WTC11 (cell line): ENCODE measurements at regions not wholly inside any gene's neighbourhood (a gene's known extent, or its start where the extent isn't known, plus 50 kb on each side); places are given as distances from the start of the nearest gene placed in this dataset.

ENCODE experiments used
- ATAC-seq: fragments of 200-7000 bp; cut with Tn5 transposase; 2 replicates; pipeline ENCODE4 v1.10.0; 2021; ENCODE audit warnings: mild to moderate bottlenecking, moderate library complexity
- CTCF ChIA-PET: fragments of 300-600 bp; sonication (Branson Sonifier 250); formaldehyde crosslinking; loops from one replicate; lab custom pipeline; 2021; ENCODE audit warnings: antibody characterized with exemption; lab: Charles Lee
- POLR2A ChIA-PET: fragments of 350-600 bp; sonication (Branson Sonifier 250); formaldehyde crosslinking; loops from one replicate; lab custom pipeline; 2021; ENCODE audit warnings: antibody characterized with exemption; lab: Charles Lee
- DNase-seq: peaks from one replicate; pipeline ENCODE4 v3.0.0; 2021; ENCODE audit warnings: low spot score
- H3K27ac Mint-ChIP-seq: 2 replicates; pipeline ENCODE4 v1.8.0; 2021; ENCODE audit warnings: mixed read lengths
- H3K27me3 Mint-ChIP-seq: 2 replicates; pipeline ENCODE4 v1.8.0; 2021; ENCODE audit warnings: low read depth, mild to moderate bottlenecking, moderate library complexity, mixed read lengths
- H3K36me3 Mint-ChIP-seq: 2 replicates; pipeline ENCODE4 v1.8.0; 2021; ENCODE audit warnings: mixed read lengths
- H3K4me1 Mint-ChIP-seq: 2 replicates; pipeline ENCODE4 v1.8.0; 2022; ENCODE audit warnings: mixed read lengths
- H3K4me3 Mint-ChIP-seq: 2 replicates; pipeline ENCODE4 v1.8.0; 2021; ENCODE audit warnings: mild to moderate bottlenecking, moderate library complexity, mixed read lengths
- H3K9me3 Mint-ChIP-seq: 2 replicates; pipeline ENCODE4 v1.8.0; 2021; ENCODE audit warnings: mixed read lengths
- ATF1 ChIP-seq: sonication (generic); formaldehyde crosslinking; IDR thresholded peaks from 2 replicates; pipeline ENCODE4 v1.8.1; 2023; ENCODE audit warnings: mild to moderate bottlenecking, moderate library complexity, missing genetic modification reagents
- CREB1 ChIP-seq: sonication (generic); formaldehyde crosslinking; IDR thresholded peaks from 2 replicates; pipeline ENCODE4 v1.8.0; 2023; ENCODE audit warnings: mild to moderate bottlenecking, missing genetic modification reagents
- EMX1 ChIP-seq: fragments of 250-450 bp; sonication (Bioruptor Pico); IDR thresholded peaks from 2 replicates; pipeline ENCODE4 v1.8.0; 2021; ENCODE audit warnings: mild to moderate bottlenecking
- FOXP1 ChIP-seq: sonication (generic); formaldehyde crosslinking; IDR thresholded peaks from 2 replicates; pipeline ENCODE4 v1.8.0; 2022; ENCODE audit warnings: missing genetic modification reagents, mild to moderate bottlenecking, moderate library complexity, borderline replicate concordance
- IRF1 ChIP-seq: sonication (generic); formaldehyde crosslinking; IDR thresholded peaks from 2 replicates; pipeline ENCODE4 v1.8.0; 2023; ENCODE audit warnings: missing genetic modification reagents
- MXD4 ChIP-seq: fragments of 250-450 bp; sonication (Bioruptor Pico); IDR thresholded peaks from 2 replicates; pipeline ENCODE4 v1.8.0; 2021; ENCODE audit warnings: mild to moderate bottlenecking, moderate library complexity, borderline replicate concordance
- NFATC4 ChIP-seq: fragments of 250-450 bp; sonication (Bioruptor Pico); IDR thresholded peaks from 2 replicates; pipeline ENCODE4 v1.9.0; 2021; ENCODE audit warnings: mild to moderate bottlenecking
- NR2C2 ChIP-seq: sonication (generic); formaldehyde crosslinking; IDR thresholded peaks from 2 replicates; pipeline ENCODE4 v1.8.0; 2022; ENCODE audit warnings: mild to moderate bottlenecking, missing genetic modification reagents
- SMAD3 ChIP-seq: sonication (generic); formaldehyde crosslinking; IDR thresholded peaks from 2 replicates; pipeline ENCODE4 v1.8.0; 2022; ENCODE audit warnings: missing genetic modification reagents, mild to moderate bottlenecking, borderline replicate concordance
- SMAD4 ChIP-seq: sonication (generic); formaldehyde crosslinking; IDR thresholded peaks from 2 replicates; pipeline ENCODE4 v1.8.0; 2022; ENCODE audit warnings: mild to moderate bottlenecking, missing genetic modification reagents
- SP1 ChIP-seq: sonication (generic); formaldehyde crosslinking; conservative IDR thresholded peaks from 2 replicates; pipeline ENCODE4 v1.8.1; 2022; ENCODE audit warnings: missing genetic modification reagents
- USF1 ChIP-seq: sonication (generic); formaldehyde crosslinking; IDR thresholded peaks from 2 replicates; pipeline ENCODE4 v1.8.0; 2022; ENCODE audit warnings: mild to moderate bottlenecking, missing genetic modification reagents
- ZMAT4 ChIP-seq: fragments of 250-450 bp; sonication (Bioruptor Pico); IDR thresholded peaks from 2 replicates; pipeline ENCODE4 v1.9.0; 2021; ENCODE audit warnings: mild to moderate bottlenecking
- ZNF121 ChIP-seq: sonication (generic); formaldehyde crosslinking; IDR thresholded peaks from 2 replicates; pipeline ENCODE4 v1.8.0; 2023; ENCODE audit warnings: missing genetic modification reagents
- ZNF219 ChIP-seq: sonication (generic); formaldehyde crosslinking; IDR thresholded peaks from 2 replicates; pipeline ENCODE4 v1.8.0; 2023; ENCODE audit warnings: missing genetic modification reagents, mild to moderate bottlenecking, borderline replicate concordance
- ZNF281 ChIP-seq: sonication (generic); formaldehyde crosslinking; IDR thresholded peaks from 2 replicates; pipeline ENCODE4 v1.8.0; 2023; ENCODE audit warnings: mild to moderate bottlenecking, missing genetic modification reagents
- ZNF317 ChIP-seq: sonication (generic); formaldehyde crosslinking; IDR thresholded peaks from 2 replicates; pipeline ENCODE4 v1.8.1; 2023; ENCODE audit warnings: low read depth, mild to moderate bottlenecking, moderate library complexity, missing genetic modification reagents, borderline replicate concordance
- ZNF425 ChIP-seq: fragments of 250-450 bp; sonication (Bioruptor Pico); conservative IDR thresholded peaks from 2 replicates; pipeline ENCODE4 v1.9.0; 2021; ENCODE audit warnings: mild to moderate bottlenecking
- TF ChIP-seq, protein P1 (sequence below): sonication (generic); formaldehyde crosslinking; IDR thresholded peaks from 2 replicates; pipeline ENCODE4 v1.8.1; 2023; ENCODE audit warnings: mild to moderate bottlenecking, moderate library complexity, missing genetic modification reagents
- TF ChIP-seq, protein P2 (sequence below): sonication (generic); formaldehyde crosslinking; IDR thresholded peaks from 2 replicates; pipeline ENCODE4 v1.8.0; 2022; ENCODE audit warnings: mild to moderate bottlenecking, missing genetic modification reagents
- TF ChIP-seq, protein P3 (sequence below): fragments of 250-450 bp; sonication (Bioruptor Pico); IDR thresholded peaks from 2 replicates; pipeline ENCODE4 v1.9.0; 2021; ENCODE audit warnings: moderate library complexity, mild to moderate bottlenecking, inconsistent platforms, borderline replicate concordance

DNA sequence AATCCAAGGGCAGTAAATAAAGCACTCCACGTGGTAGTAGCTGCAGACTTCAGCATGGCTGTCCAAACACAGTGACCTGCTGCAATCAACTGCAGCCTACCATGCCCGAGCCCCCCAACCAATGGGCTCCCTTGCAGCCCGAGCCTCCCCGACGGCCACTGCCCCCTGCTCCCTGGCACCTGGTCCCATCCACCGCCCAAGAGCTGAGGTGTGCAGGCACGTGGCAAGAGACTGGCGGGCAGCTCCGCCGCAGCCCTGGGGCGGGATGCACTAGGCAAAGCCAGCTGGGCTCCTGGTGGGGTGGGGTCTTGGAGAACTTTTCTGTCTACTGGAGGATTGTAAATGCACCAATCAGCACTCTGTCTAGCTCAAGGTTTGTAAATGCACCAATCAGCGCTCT lies 57.6 kb upstream of the RGS2 start:
- ATAC-seq = no peak
- TF ChIP-seq USF1 (CRISPR knock-in tag) = no peak
- TF ChIP-seq ZNF281 = no peak
- no peak for TF ChIP-seq ZNF425 (CRISPR knock-in tag)
- TF ChIP-seq SMAD3 (CRISPR knock-in tag) = no peak
- TF ChIP-seq, protein P1, sequence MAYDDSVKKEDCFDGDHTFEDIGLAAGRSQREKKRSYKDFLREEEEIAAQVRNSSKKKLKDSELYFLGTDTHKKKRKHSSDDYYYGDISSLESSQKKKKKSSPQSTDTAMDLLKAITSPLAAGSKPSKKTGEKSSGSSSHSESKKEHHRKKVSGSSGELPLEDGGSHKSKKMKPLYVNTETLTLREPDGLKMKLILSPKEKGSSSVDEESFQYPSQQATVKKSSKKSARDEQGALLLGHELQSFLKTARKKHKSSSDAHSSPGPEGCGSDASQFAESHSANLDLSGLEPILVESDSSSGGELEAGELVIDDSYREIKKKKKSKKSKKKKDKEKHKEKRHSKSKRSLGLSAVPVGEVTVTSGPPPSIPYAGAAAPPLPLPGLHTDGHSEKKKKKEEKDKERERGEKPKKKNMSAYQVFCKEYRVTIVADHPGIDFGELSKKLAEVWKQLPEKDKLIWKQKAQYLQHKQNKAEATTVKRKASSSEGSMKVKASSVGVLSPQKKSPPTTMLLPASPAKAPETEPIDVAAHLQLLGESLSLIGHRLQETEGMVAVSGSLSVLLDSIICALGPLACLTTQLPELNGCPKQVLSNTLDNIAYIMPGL (CRISPR knock-in tag) = no peak
- no peak for TF ChIP-seq SMAD4 (CRISPR knock-in tag)
- POLR2A ChIA-PET = interaction anchor here (0.7 kb wide), 1 partner anchor 10 kb away, joined by 3 read pairs; no protein-coding TSS in a partner anchor

GRCh38 chr1:192756314-192756713 lies 52.5 kb upstream of the RGS2 start:
- ChIA-PET CTCF (no interaction called here), POLR2A (no interaction called here)
- no peak overlapping the region for H3K4me3 Mint-ChIP-seq
- no peaks in the 10 kb centered on the region; the same call in 1 of the 2 replicates for H3K27me3 Mint-ChIP-seq
- ATAC-seq = no peak
- H3K9me3 Mint-ChIP-seq = peaks cover 30% of the 10 kb centered on the region
- H3K36me3 Mint-ChIP-seq = peaks cover 16% of the 10 kb centered on the region; the same call in 1 of the 2 replicates
- no peak for DNase-seq
- no peak overlapping the region for H3K27ac Mint-ChIP-seq
- H3K4me1 Mint-ChIP-seq = peaks cover 8% of the 10 kb centered on the region
- TF ChIP-seq CREB1 (CRISPR knock-in tag) (no peak), ZMAT4 (CRISPR knock-in tag) (no peak), ZNF317 (no peak), ATF1 (CRISPR knock-in tag) (no peak), SP1 (CRISPR knock-in tag) (no peak), MXD4 (CRISPR knock-in tag) (no peak), NFATC4 (CRISPR knock-in tag) (no peak), EMX1 (no peak), FOXP1 (CRISPR knock-in tag) (no peak), ZNF219 (CRISPR knock-in tag) (no peak), IRF1 (CRISPR knock-in tag) (no peak), NR2C2 (no peak), ZNF121 (CRISPR knock-in tag) (no peak)
- TF ChIP-seq, protein P2, sequence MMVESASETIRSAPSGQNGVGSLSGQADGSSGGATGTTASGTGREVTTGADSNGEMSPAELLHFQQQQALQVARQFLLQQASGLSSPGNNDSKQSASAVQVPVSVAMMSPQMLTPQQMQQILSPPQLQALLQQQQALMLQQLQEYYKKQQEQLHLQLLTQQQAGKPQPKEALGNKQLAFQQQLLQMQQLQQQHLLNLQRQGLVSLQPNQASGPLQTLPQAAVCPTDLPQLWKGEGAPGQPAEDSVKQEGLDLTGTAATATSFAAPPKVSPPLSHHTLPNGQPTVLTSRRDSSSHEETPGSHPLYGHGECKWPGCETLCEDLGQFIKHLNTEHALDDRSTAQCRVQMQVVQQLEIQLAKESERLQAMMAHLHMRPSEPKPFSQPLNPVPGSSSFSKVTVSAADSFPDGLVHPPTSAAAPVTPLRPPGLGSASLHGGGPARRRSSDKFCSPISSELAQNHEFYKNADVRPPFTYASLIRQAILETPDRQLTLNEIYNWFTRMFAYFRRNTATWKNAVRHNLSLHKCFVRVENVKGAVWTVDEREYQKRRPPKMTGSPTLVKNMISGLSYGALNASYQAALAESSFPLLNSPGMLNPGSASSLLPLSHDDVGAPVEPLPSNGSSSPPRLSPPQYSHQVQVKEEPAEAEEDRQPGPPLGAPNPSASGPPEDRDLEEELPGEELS = no peak
- TF ChIP-seq, protein P1 (CRISPR knock-in tag) = no peak
- TF ChIP-seq, protein P3, sequence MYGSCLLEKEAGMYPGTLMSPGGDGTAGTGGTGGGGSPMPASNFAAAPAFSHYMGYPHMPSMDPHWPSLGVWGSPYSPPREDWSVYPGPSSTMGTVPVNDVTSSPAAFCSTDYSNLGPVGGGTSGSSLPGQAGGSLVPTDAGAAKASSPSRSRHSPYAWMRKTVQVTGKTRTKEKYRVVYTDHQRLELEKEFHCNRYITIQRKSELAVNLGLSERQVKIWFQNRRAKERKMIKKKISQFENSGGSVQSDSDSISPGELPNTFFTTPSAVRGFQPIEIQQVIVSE (CRISPR knock-in tag) = no peak

More for the DNA sequence above, 57.6 kb upstream of the RGS2 start:
- DNase-seq = no peak
- peaks cover 13% of the 10 kb centered on the region for H3K36me3 Mint-ChIP-seq
- H3K27me3 Mint-ChIP-seq = no peaks in the 10 kb centered on the region; the same call in 1 of the 2 replicates
- H3K4me1 Mint-ChIP-seq = peaks cover 8% of the 10 kb centered on the region
- CTCF ChIA-PET = no interaction called here
- H3K4me3 Mint-ChIP-seq = no peak overlapping the region
- H3K9me3 Mint-ChIP-seq = peaks cover 24% of the 10 kb centered on the region
- no peak overlapping the region for H3K27ac Mint-ChIP-seq
